ENCODE measurements at regions not wholly inside any gene's neighbourhood (a gene's known extent, or its start where the extent isn't known, plus 50 kb on each side); places are given as distances from the start of the nearest gene placed in this dataset.
"Not testable (repeated sequence)": the region's sequence is repeated elsewhere in the genome, so short reads cannot be mapped to it uniquely, and the experiment has no call there.

- DNase-seq (ENCODE audit: low read depth) = no peak
Observed at GRCh38 chr1:219092206-219092605, 81.5 kb upstream of the LYPLAL1 start.

GRCh38 chr1:219099307-219099706, 74.4 kb upstream of the LYPLAL1 start:
- no peak for DNase-seq (ENCODE audit: low read depth)

- no peak for DNase-seq (ENCODE audit: low read depth)
Observed at GRCh38 chr1:219100059-219100458, 73.6 kb upstream of the LYPLAL1 start.

- DNase-seq (ENCODE audit: low read depth) = not testable (repeated sequence)
Observed at GRCh38 chr1:219102466-219102865, 71.2 kb upstream of the LYPLAL1 start.

GRCh38 chr1:219105893-219106292, 67.8 kb upstream of the LYPLAL1 start:
- no peak for DNase-seq (ENCODE audit: low read depth)

GRCh38 chr1:219109424-219110018, 64.2 kb upstream of the LYPLAL1 start:
- no peak for DNase-seq (ENCODE audit: low read depth)

GRCh38 chr1:219113261-219113660, 60.4 kb upstream of the LYPLAL1 start:
- no peak for DNase-seq (ENCODE audit: low read depth)

GRCh38 chr1:219114014-219114413, 59.7 kb upstream of the LYPLAL1 start:
- DNase-seq (ENCODE audit: low read depth) = no peak

- no peak for DNase-seq (ENCODE audit: low read depth)
Observed at GRCh38 chr1:219119839-219120238, 53.8 kb upstream of the LYPLAL1 start.

GRCh38 chr1:219120624-219121544, 52.8 kb upstream of the LYPLAL1 start:
- DNase-seq (ENCODE audit: low read depth) = no peak

GRCh38 chr1:219121679-219122078, 52.0 kb upstream of the LYPLAL1 start:
- no peak for DNase-seq (ENCODE audit: low read depth)

GRCh38 chr1:219123036-219123435, 50.6 kb upstream of the LYPLAL1 start:
- DNase-seq (ENCODE audit: low read depth) = no peak

All from stimulated activated CD8-positive, alpha-beta memory T cell treated with anti-CD3 and anti-CD28 coated beads, Interleukin-15, amount 100 ng/mL, for 24 hours (primary cell).